ENCODE measurements at regions not wholly inside any gene's neighbourhood (a gene's known extent, or its start where the extent isn't known, plus 50 kb on each side); places are given as distances from the start of the nearest gene placed in this dataset.

- H3K27ac ChIP-seq, result no peak overlapping the region
- no peaks in the 10 kb centered on the region for H3K27me3 ChIP-seq
- no peak overlapping the region for H3K4me3 ChIP-seq
- H3K9me3 ChIP-seq, result peaks cover under 1% of the 10 kb centered on the region in 2 donors
- H3K36me3 ChIP-seq, result no peaks in the 10 kb centered on the region
- no peak for DNase-seq (ENCODE audit: low spot score)
- H3K4me1 ChIP-seq, result no peaks in the 10 kb centered on the region
- TF ChIP-seq CTCF (IDR thresholded peaks at IDR 0.05), result no peak
Observed at GRCh38 chrX:45540181-45540580, 339.5 kb upstream of the DIPK2B start.

GRCh38 chrX:45537936-45538335, 337.3 kb upstream of the DIPK2B start:
- no peak overlapping the region for H3K27ac ChIP-seq
- no peaks in the 10 kb centered on the region for H3K36me3 ChIP-seq
- H3K4me1 ChIP-seq, result no peaks in the 10 kb centered on the region
- DNase-seq (ENCODE audit: low spot score), result no peak
- no peaks in the 10 kb centered on the region for H3K27me3 ChIP-seq
- TF ChIP-seq CTCF (IDR thresholded peaks at IDR 0.05), result no peak
- H3K4me3 ChIP-seq, result no peak overlapping the region
- peaks cover 4 to 5% of the 10 kb centered on the region in 2 donors for H3K9me3 ChIP-seq

GRCh38 chrX:45527834-45528233, 327.2 kb upstream of the DIPK2B start:
- Histone ChIP-seq H3K4me3 (no peak overlapping the region), H3K27me3 (no peaks in the 10 kb centered on the region), H3K4me1 (no peaks in the 10 kb centered on the region), H3K9me3 (no peaks in the 10 kb centered on the region), H3K27ac (no peak overlapping the region), H3K36me3 (no peaks in the 10 kb centered on the region)
- no peak for DNase-seq (ENCODE audit: low spot score)
- TF ChIP-seq CTCF (IDR thresholded peaks at IDR 0.05), result no peak

GRCh38 chrX:45524805-45525204, 324.1 kb upstream of the DIPK2B start:
- H3K36me3 ChIP-seq, result no peaks in the 10 kb centered on the region
- no peak overlapping the region for H3K27ac ChIP-seq
- H3K4me1 ChIP-seq, result no peaks in the 10 kb centered on the region
- H3K27me3 ChIP-seq, result no peaks in the 10 kb centered on the region
- H3K4me3 ChIP-seq, result no peak overlapping the region
- H3K9me3 ChIP-seq, result no peaks in the 10 kb centered on the region
- TF ChIP-seq CTCF (IDR thresholded peaks at IDR 0.05), result no peak
- DNase-seq (ENCODE audit: low spot score), result no peak

GRCh38 chrX:45524296-45524695, 323.6 kb upstream of the DIPK2B start:
- no peak overlapping the region for H3K27ac ChIP-seq
- H3K36me3 ChIP-seq, result no peaks in the 10 kb centered on the region
- H3K27me3 ChIP-seq, result no peaks in the 10 kb centered on the region
- no peaks in the 10 kb centered on the region for H3K9me3 ChIP-seq
- DNase-seq (ENCODE audit: low spot score), result no peak
- H3K4me3 ChIP-seq, result no peak overlapping the region
- TF ChIP-seq CTCF (IDR thresholded peaks at IDR 0.05), result no peak
- no peaks in the 10 kb centered on the region for H3K4me1 ChIP-seq

- Histone ChIP-seq H3K4me3 (no peak overlapping the region), H3K27ac (no peak overlapping the region), H3K4me1 (no peaks in the 10 kb centered on the region), H3K9me3 (no peaks in the 10 kb centered on the region), H3K36me3 (no peaks in the 10 kb centered on the region), H3K27me3 (no peaks in the 10 kb centered on the region)
- no peak for TF ChIP-seq CTCF (IDR thresholded peaks at IDR 0.05)
- DNase-seq (ENCODE audit: low spot score), result no peak
Observed at GRCh38 chrX:45518552-45518951, 317.9 kb upstream of the DIPK2B start.

Measured in right atrium auricular region (tissue), 2 donors.